HG03469 (cell line): ENCODE measurements at regions not wholly inside any gene's neighbourhood (a gene's known extent, or its start where the extent isn't known, plus 50 kb on each side); places are given as distances from the start of the nearest gene placed in this dataset.
"Not testable (repeated sequence)": the region's sequence is repeated elsewhere in the genome, so short reads cannot be mapped to it uniquely, and the experiment has no call there.

ENCODE experiments used
- ATAC-seq: cut with Tn5 transposase; IDR thresholded peaks from one replicate; pipeline ENCODE4 v1.9.1; 2021; ENCODE audit warnings: mild to moderate bottlenecking, moderate library complexity, moderate number of reproducible peaks; ENCODE audit not compliant: unreplicated experiment

GRCh38 chr18:40133253-40133652 lies 1821.8 kb upstream of the PIK3C3 start:
- no peak for ATAC-seq

- not testable (repeated sequence) for ATAC-seq
Observed at GRCh38 chr18:40132438-40132837, 1822.6 kb upstream of the PIK3C3 start.

DNA sequence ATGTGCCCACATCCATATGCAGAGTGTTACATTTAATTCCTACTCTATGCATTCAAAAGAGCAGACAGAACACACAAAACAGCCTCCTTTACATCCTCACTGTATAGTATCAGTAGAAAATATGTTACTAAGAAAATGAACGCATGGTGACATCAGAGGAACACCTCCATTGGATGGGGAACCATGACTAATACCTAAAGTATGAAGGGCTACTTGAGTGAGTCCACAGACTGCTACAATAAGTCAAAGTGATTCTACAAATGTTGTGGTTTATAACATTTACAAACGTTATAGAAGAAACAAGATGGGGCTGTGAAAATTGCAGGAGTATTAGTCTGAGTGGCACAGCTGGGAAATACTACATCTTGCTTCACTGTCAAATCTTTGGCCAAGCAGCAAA lies 1830.9 kb upstream of the PIK3C3 start:
- no peak for ATAC-seq

GRCh38 chr18:40120796-40121391 lies 1834.1 kb upstream of the PIK3C3 start:
- ATAC-seq, result no peak

DNA sequence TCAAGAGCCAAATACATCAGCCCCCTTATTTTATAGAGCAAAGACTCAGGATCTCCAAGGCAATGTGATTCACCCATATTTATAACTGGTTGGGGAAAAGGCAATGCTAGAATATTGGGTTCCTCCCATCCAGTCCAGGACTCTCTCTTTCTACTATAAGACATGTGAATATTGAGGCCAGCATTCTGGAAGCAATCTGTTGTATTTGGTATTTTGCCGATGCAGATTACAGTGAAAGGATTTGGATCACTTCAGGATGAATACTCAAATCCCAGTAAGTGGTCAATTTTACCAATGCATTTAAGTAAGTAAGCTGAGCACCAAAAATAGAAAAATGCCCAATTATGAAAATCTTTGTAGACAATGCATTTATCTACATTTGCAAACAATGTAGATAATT lies 1834.7 kb upstream of the PIK3C3 start:
- ATAC-seq, result no peak

GRCh38 chr18:40119581-40119980 lies 1835.5 kb upstream of the PIK3C3 start:
- ATAC-seq, result not testable (repeated sequence)

- no peak for ATAC-seq
Observed at GRCh38 chr18:40110455-40110854, 1844.6 kb upstream of the PIK3C3 start.

GRCh38 chr18:40109252-40110049 lies 1845.6 kb upstream of the PIK3C3 start:
- ATAC-seq, result no peak

GRCh38 chr18:40108596-40108995 lies 1846.4 kb upstream of the PIK3C3 start:
- ATAC-seq, result no peak

DNA sequence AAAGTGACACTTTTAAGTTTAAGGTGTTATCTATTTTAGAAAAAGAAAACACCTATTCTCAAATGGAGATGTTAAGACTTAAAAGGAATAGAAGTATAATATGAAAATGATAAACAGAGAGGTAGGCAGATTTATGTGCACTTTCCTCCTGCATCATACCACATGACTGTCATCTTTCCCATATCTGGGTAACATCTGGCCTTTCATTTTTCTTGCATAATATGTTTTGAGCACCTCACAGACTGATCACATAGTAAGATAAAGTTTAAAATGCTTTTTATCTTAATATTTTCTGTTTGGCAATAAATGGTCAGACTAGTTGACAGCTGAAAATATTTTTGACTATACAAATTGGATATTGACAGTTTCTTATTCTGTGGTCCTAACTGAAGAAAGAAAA lies 1852.1 kb upstream of the PIK3C3 start:
- ATAC-seq, result no peak

DNA sequence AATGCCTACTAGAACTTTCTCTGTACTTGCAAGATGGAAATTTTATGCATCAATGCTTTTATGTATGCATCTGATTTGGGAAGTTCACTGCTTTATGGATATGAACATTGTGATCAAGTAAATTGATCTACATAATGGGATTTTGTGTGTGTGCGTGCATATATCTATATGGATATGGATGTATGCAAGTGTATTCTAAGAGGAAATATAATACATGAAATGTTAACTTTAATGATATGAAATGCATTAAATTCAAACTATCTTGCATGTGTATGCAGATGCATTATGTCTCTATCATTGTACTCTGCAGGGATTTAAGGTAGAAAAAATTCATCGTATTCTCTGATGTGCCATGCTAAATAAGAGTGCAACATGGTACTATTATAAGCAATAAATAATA lies 1855.4 kb upstream of the PIK3C3 start:
- no peak for ATAC-seq

DNA sequence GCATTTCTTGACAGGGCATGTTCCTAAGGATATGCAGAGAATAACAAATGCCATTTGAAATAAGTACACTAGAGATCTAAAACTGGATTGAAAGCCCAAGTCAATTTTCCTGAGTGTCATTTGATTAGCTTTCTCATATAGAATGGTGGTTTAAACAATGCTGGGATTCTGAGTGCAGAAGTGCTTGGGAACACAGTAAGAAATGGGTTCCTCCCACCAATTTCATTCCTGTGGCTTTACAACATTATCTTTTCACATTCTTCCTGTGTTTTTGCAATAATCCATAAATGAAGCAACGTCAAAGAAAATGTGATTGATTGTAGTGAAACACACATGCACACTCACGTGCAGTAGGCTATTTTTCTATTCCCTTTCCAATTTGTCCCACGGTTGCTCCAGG lies 1858.4 kb upstream of the PIK3C3 start:
- ATAC-seq, result no peak

GRCh38 chr18:40094441-40094840 lies 1860.6 kb upstream of the PIK3C3 start:
- no peak for ATAC-seq

GRCh38 chr18:40088130-40088529 lies 1866.9 kb upstream of the PIK3C3 start:
- ATAC-seq, result no peak

DNA sequence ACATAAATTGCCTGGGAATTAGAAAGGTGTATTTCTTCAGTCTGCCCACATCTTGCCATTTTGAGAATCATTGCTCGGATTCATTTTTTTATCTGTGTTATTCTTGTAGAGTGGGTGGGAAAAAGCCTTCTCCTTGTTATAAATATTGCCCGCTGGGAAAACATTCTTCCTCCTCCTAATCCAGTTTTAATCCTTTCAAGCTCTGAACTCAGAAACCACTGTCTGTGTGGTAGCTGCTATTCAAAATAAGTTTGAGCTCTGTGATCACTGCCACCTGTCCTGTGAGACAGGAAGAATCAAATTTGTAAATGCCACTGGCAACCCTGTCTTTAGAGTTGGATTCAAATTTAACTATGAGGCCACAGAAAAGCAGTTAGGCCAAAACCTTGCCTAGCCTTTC lies 1875.2 kb upstream of the PIK3C3 start:
- no peak for ATAC-seq

DNA sequence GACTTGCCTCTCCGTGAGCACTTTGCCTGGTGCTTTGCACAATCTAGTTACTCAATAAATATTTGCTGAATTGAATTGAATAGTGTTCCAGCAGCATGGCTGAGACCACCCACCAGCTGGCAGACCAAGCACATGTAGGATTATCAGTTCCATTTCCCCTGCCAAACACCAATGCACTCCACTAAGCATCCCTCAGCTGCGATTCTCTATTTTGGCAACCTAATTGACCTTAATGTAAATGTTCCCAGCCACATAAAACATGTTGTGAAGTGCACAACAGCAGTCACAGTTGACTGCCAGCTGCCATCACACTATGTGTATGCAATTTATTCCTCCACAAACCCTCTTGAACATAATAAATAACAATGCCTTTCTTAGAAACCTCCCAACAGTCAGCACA lies 1879.4 kb upstream of the PIK3C3 start:
- no peak for ATAC-seq

GRCh38 chr18:40072761-40073160 lies 1882.3 kb upstream of the PIK3C3 start:
- ATAC-seq, result no peak

- ATAC-seq, result no peak
Observed at GRCh38 chr18:40066368-40066767, 1888.7 kb upstream of the PIK3C3 start.

DNA sequence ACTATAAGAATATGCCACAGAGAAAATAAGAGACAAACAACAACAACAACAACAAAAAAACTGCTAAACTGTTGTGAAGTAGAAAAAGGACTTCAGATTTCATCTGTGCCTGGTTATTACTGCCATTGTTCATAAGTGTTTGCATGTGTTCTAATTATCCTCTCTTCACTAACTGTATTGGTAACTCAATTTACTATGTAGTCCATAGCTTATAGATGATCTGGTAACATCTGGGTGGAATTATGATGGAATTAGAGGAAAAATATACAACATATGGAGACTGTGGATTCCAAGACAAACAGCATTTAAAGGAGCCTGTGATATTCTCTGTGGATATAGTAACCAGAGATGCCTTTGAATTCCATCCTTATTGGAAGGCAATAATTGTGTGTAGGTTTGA lies 1891.5 kb upstream of the PIK3C3 start:
- ATAC-seq, result no peak

GRCh38 chr18:40061086-40061485 lies 1893.9 kb upstream of the PIK3C3 start:
- ATAC-seq, result no peak

DNA sequence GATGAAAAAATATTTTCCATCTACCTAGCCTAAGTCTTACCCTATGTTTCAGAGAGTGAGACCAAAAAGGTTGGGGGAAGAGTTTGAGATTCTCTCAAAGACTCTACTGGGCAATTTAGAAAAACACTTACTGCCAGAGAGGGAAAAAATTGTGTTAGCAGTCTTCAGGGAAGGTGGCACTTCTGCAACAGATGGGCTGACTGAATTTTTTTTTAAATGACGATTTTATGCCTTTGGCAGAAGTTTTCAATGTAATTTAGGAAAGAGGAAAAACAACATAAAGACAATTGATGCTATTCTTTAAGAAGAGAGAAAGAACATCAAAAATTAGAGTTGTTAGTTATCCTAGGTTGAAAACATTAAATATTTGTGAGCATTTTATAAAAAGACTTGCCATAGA lies 1894.5 kb upstream of the PIK3C3 start:
- ATAC-seq, result no peak

DNA sequence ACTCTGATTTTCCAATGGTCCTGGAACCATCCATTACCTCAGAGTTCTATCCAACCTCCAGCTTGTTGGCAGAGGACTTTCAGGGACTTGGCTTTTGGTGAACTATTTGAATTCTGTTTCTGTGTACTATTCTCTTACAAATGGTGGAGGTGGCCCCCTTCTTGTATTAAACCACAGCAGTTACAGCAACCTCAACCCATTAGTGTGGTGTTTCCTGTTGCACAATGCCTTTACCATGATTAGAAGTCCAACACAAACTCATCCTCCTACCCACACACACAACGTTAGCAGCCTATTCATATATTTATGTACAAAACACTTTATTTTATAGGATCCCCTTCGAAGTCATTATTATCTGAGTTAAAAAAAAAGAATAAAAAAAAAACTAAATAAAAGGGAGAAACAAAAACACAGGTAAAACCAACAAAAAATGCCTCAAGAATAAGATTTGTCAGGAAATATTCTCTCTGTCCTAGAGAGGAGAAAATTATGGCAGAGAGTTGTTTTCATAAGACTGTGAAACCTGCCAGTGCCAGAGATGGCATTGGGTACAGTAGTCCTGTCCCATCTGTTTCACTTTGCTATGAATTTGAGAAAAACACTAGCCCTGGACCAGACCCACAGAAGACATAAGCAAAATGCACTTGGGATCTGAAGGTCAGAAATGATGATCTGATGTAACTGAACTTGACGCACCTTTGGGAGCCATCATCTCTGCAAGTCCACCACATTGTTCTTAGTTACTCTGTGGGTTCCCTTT lies 1896.0 kb upstream of the PIK3C3 start:
- no peak for ATAC-seq
